GM19468 (cell line): ENCODE measurements at regions not wholly inside any gene's neighbourhood (a gene's known extent, or its start where the extent isn't known, plus 50 kb on each side); places are given as distances from the start of the nearest gene placed in this dataset.
"Not testable (repeated sequence)": the region's sequence is repeated elsewhere in the genome, so short reads cannot be mapped to it uniquely, and the experiment has no call there.

Experiments used
- ATAC-seq: cut with Tn5 transposase; IDR thresholded peaks from one replicate; pipeline ENCODE4 v1.9.1; 2021; ENCODE audit warnings: mild to moderate bottlenecking, moderate library complexity, moderate number of reproducible peaks; ENCODE audit not compliant: unreplicated experiment; ENCODE audit errors: extremely low read depth

GRCh38 chr10:121338206-121338980 is 259.9 kb downstream of the FGFR2 start:
- no peak for ATAC-seq

GRCh38 chr10:121339114-121339513 is 259.1 kb downstream of the FGFR2 start:
- ATAC-seq, result no peak

GRCh38 chr10:121340271-121340831 is 257.9 kb downstream of the FGFR2 start:
- ATAC-seq, result no peak

GRCh38 chr10:121351540-121351939 is 246.7 kb downstream of the FGFR2 start:
- no peak for ATAC-seq

- no peak for ATAC-seq
These were observed 245.9 kb downstream of the FGFR2 start for GRCh38 chr10:121352231-121352855.

- no peak for ATAC-seq
These were observed 243.1 kb downstream of the FGFR2 start for GRCh38 chr10:121355161-121355560.

GRCh38 chr10:121356183-121356582 is 242.1 kb downstream of the FGFR2 start:
- no peak for ATAC-seq

- no peak for ATAC-seq
These were observed 240.8 kb downstream of the FGFR2 start for GRCh38 chr10:121357401-121357800.

- no peak for ATAC-seq
These were observed 236.2 kb downstream of the FGFR2 start for GRCh38 chr10:121362026-121362425.

GRCh38 chr10:121365566-121365965 is 232.7 kb downstream of the FGFR2 start:
- no peak for ATAC-seq

GRCh38 chr10:121368347-121369025 is 229.8 kb downstream of the FGFR2 start:
- no peak for ATAC-seq

GRCh38 chr10:121369616-121370015 is 228.6 kb downstream of the FGFR2 start:
- ATAC-seq, result no peak

GRCh38 chr10:121371836-121372235 is 226.4 kb downstream of the FGFR2 start:
- no peak for ATAC-seq

GRCh38 chr10:121373411-121373810 is 224.8 kb downstream of the FGFR2 start:
- ATAC-seq, result no peak

- no peak for ATAC-seq
These were observed 224.1 kb downstream of the FGFR2 start for GRCh38 chr10:121374121-121374520.

- no peak for ATAC-seq
These were observed 223.1 kb downstream of the FGFR2 start for GRCh38 chr10:121375172-121375571.

- ATAC-seq, result no peak
These were observed 219.9 kb downstream of the FGFR2 start for GRCh38 chr10:121378251-121378801.

- ATAC-seq, result no peak
These were observed 219.2 kb downstream of the FGFR2 start for GRCh38 chr10:121379013-121379412.

- ATAC-seq, result no peak
These were observed 218.0 kb downstream of the FGFR2 start for GRCh38 chr10:121380211-121380610.

GRCh38 chr10:121382029-121382520 is 216.2 kb downstream of the FGFR2 start:
- ATAC-seq, result not testable (repeated sequence)
